ENCODE measurements at regions not wholly inside any gene's neighbourhood (a gene's known extent, or its start where the extent isn't known, plus 50 kb on each side); places are given as distances from the start of the nearest gene placed in this dataset.
"Not testable (repeated sequence)": the region's sequence is repeated elsewhere in the genome, so short reads cannot be mapped to it uniquely, and the experiment has no call there.

- Histone ChIP-seq H3K4me3 (ENCODE audit: low read depth, low read length) (no peak overlapping the region), H3K4me1 (ENCODE audit: control insufficient read depth, insufficient read depth, low read length) (no peaks in the 10 kb centered on the region), H3K9me3 (ENCODE audit: control insufficient read depth, insufficient read depth, low read length) (0 out of 2 replicates have a peak, but pooled peaks cover 5% of the 10 kb centered on the region), H3K27me3 (ENCODE audit: control insufficient read depth, insufficient read depth, low read length) (no peaks in the 10 kb centered on the region), H3K9ac (ENCODE audit: low read depth, low read length) (no peak overlapping the region), H3K36me3 (ENCODE audit: control insufficient read depth, insufficient read depth, low read length) (no peaks in the 10 kb centered on the region), H3K27ac (ENCODE audit: low read depth, low read length) (no peak overlapping the region)
These were observed 1761.3 kb upstream of the IGFBP7 start for GRCh38 chr4:58871509-58871908.

- Histone ChIP-seq H3K27me3 (ENCODE audit: control insufficient read depth, insufficient read depth, low read length) (no peaks in the 10 kb centered on the region), H3K9ac (ENCODE audit: low read depth, low read length) (no peak overlapping the region), H3K4me1 (ENCODE audit: control insufficient read depth, insufficient read depth, low read length) (no peaks in the 10 kb centered on the region), H3K36me3 (ENCODE audit: control insufficient read depth, insufficient read depth, low read length) (no peaks in the 10 kb centered on the region), H3K9me3 (ENCODE audit: control insufficient read depth, insufficient read depth, low read length) (no peaks in the 10 kb centered on the region), H3K4me3 (ENCODE audit: low read depth, low read length) (no peak overlapping the region), H3K27ac (ENCODE audit: low read depth, low read length) (no peak overlapping the region)
These were observed 1738.8 kb upstream of the IGFBP7 start for GRCh38 chr4:58849026-58849425.

GRCh38 chr4:58843455-58843854 lies 1733.3 kb upstream of the IGFBP7 start:
- no peak overlapping the region for H3K9ac ChIP-seq (ENCODE audit: low read depth, low read length)
- H3K27me3 ChIP-seq (ENCODE audit: control insufficient read depth, insufficient read depth, low read length): no peaks in the 10 kb centered on the region
- no peak overlapping the region for H3K27ac ChIP-seq (ENCODE audit: low read depth, low read length)
- no peaks in the 10 kb centered on the region for H3K4me1 ChIP-seq (ENCODE audit: control insufficient read depth, insufficient read depth, low read length)
- no peaks in the 10 kb centered on the region for H3K36me3 ChIP-seq (ENCODE audit: control insufficient read depth, insufficient read depth, low read length)
- H3K9me3 ChIP-seq (ENCODE audit: control insufficient read depth, insufficient read depth, low read length): no peaks in the 10 kb centered on the region
- no peak overlapping the region for H3K4me3 ChIP-seq (ENCODE audit: low read depth, low read length)

DNA sequence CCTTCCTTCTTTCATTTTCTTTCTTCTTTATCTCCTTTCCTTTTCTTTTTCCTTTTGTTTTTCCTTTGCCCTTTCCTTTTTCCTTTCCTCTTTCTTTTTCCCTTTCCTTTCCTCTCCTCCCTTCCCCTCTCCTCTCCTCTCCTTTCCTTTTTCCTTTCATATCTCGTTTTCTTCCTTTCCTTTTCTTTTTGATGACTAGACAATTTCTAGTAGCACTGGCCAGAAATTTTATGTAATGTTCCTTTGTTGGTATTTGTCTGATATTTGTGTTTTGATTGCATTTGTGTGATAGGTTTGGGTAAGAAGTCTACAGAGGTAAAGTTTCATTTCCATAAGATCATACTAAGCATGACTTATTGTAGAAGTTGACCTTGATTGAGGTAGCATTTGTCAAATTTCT lies 1722.9 kb upstream of the IGFBP7 start:
- Histone ChIP-seq H3K36me3 (ENCODE audit: control insufficient read depth, insufficient read depth, low read length) (no peaks in the 10 kb centered on the region), H3K4me1 (ENCODE audit: control insufficient read depth, insufficient read depth, low read length) (no peaks in the 10 kb centered on the region), H3K9me3 (ENCODE audit: control insufficient read depth, insufficient read depth, low read length) (no peaks in the 10 kb centered on the region), H3K27ac (ENCODE audit: low read depth, low read length) (no peak overlapping the region), H3K4me3 (ENCODE audit: low read depth, low read length) (no peak overlapping the region), H3K9ac (ENCODE audit: low read depth, low read length) (no peak overlapping the region), H3K27me3 (ENCODE audit: control insufficient read depth, insufficient read depth, low read length) (no peaks in the 10 kb centered on the region)

DNA sequence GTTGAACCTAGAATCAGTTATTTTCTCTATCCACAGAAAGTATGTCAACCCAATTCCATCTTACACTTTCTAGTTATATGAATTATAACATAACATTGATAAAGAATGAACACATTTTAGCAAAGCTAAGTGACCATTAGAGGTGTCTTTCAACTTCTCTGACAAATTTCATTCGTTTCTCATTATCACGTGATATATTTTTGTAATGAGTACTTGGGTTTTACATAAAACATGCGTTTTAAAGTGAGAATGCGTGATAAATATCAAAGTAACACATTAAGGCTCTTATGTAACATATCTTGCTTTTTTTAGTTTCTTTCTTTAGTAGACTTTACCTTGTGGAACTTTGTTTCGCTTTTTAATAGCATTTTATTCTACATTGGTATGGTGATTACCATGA lies 1715.1 kb upstream of the IGFBP7 start:
- H3K27ac ChIP-seq (ENCODE audit: low read depth, low read length): no peak overlapping the region
- H3K4me3 ChIP-seq (ENCODE audit: low read depth, low read length): no peak overlapping the region
- no peak overlapping the region for H3K9ac ChIP-seq (ENCODE audit: low read depth, low read length)
- no peaks in the 10 kb centered on the region for H3K9me3 ChIP-seq (ENCODE audit: control insufficient read depth, insufficient read depth, low read length)
- H3K36me3 ChIP-seq (ENCODE audit: control insufficient read depth, insufficient read depth, low read length): no peaks in the 10 kb centered on the region
- H3K4me1 ChIP-seq (ENCODE audit: control insufficient read depth, insufficient read depth, low read length): no peaks in the 10 kb centered on the region
- no peaks in the 10 kb centered on the region for H3K27me3 ChIP-seq (ENCODE audit: control insufficient read depth, insufficient read depth, low read length)

- not testable (repeated sequence) for H3K27ac ChIP-seq (ENCODE audit: low read depth, low read length); H3K9ac ChIP-seq (ENCODE audit: low read depth, low read length); H3K27me3 ChIP-seq (ENCODE audit: control insufficient read depth, insufficient read depth, low read length); H3K4me1 ChIP-seq (ENCODE audit: control insufficient read depth, insufficient read depth, low read length); H3K4me3 ChIP-seq (ENCODE audit: low read depth, low read length); H3K36me3 ChIP-seq (ENCODE audit: control insufficient read depth, insufficient read depth, low read length); H3K9me3 ChIP-seq (ENCODE audit: control insufficient read depth, insufficient read depth, low read length)
These were observed 1708.4 kb upstream of the IGFBP7 start for GRCh38 chr4:58818560-58818959.

DNA sequence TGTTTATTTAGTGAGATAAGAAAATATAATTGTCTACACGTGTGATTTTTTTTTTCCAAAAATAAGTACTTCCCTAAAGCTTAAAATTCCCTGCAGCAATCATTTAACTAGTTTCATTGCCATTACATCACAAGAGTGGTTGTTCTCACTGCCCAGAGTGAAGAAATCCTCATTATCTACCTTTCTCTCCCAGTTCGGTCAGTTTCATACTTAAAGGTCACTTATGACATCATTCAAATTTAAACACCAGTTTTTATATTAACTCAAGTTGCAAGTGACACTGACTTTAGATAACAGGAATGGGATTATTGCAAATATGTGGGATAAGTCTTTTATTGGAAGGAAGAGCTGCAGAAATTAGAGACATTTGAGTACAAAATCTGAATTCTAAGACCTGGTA lies 1699.8 kb upstream of the IGFBP7 start:
- Histone ChIP-seq H3K9ac (ENCODE audit: low read depth, low read length) (no peak overlapping the region), H3K36me3 (ENCODE audit: control insufficient read depth, insufficient read depth, low read length) (no peaks in the 10 kb centered on the region), H3K4me1 (ENCODE audit: control insufficient read depth, insufficient read depth, low read length) (peaks cover 4% of the 10 kb centered on the region; the same call in 1 of the 2 replicates), H3K4me3 (ENCODE audit: low read depth, low read length) (no peak overlapping the region), H3K27me3 (ENCODE audit: control insufficient read depth, insufficient read depth, low read length) (no peaks in the 10 kb centered on the region), H3K27ac (ENCODE audit: low read depth, low read length) (no peak overlapping the region), H3K9me3 (ENCODE audit: control insufficient read depth, insufficient read depth, low read length) (no peaks in the 10 kb centered on the region)

DNA sequence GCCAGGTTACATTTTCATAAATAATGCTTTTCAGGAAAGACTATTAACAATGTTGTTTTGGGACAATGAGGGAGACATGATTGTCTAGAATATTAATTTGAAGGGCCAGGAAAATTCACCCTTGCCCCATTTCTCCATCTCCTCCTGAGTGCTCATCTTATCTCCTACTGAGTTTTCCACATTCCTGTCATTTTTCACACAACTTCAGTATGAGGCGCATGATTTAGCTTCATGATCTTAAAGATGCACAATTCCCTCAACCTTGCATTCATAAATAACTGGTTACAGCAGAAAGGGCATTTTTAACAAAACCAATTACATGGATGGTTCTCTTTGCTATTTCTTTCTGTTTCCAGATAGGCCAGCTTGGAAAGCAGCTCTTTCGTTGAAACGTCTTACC lies 1699.2 kb upstream of the IGFBP7 start:
- Histone ChIP-seq H3K4me3 (ENCODE audit: low read depth, low read length) (no peak overlapping the region), H3K36me3 (ENCODE audit: control insufficient read depth, insufficient read depth, low read length) (no peaks in the 10 kb centered on the region), H3K27ac (ENCODE audit: low read depth, low read length) (no peak overlapping the region), H3K27me3 (ENCODE audit: control insufficient read depth, insufficient read depth, low read length) (no peaks in the 10 kb centered on the region), H3K4me1 (ENCODE audit: control insufficient read depth, insufficient read depth, low read length) (peaks cover 4% of the 10 kb centered on the region; the same call in 1 of the 2 replicates), H3K9me3 (ENCODE audit: control insufficient read depth, insufficient read depth, low read length) (no peaks in the 10 kb centered on the region), H3K9ac (ENCODE audit: low read depth, low read length) (no peak overlapping the region)

GRCh38 chr4:58808817-58809216 lies 1698.6 kb upstream of the IGFBP7 start:
- H3K36me3 ChIP-seq (ENCODE audit: control insufficient read depth, insufficient read depth, low read length): no peaks in the 10 kb centered on the region
- H3K9ac ChIP-seq (ENCODE audit: low read depth, low read length): no peak overlapping the region
- no peaks in the 10 kb centered on the region for H3K27me3 ChIP-seq (ENCODE audit: control insufficient read depth, insufficient read depth, low read length)
- H3K4me1 ChIP-seq (ENCODE audit: control insufficient read depth, insufficient read depth, low read length): peaks cover 4% of the 10 kb centered on the region; the same call in 1 of the 2 replicates
- no peak overlapping the region for H3K27ac ChIP-seq (ENCODE audit: low read depth, low read length)
- H3K9me3 ChIP-seq (ENCODE audit: control insufficient read depth, insufficient read depth, low read length): no peaks in the 10 kb centered on the region
- no peak overlapping the region for H3K4me3 ChIP-seq (ENCODE audit: low read depth, low read length)

GRCh38 chr4:58807843-58808615 lies 1697.8 kb upstream of the IGFBP7 start:
- peaks cover 4% of the 10 kb centered on the region; the same call in 1 of the 2 replicates for H3K4me1 ChIP-seq (ENCODE audit: control insufficient read depth, insufficient read depth, low read length)
- no peaks in the 10 kb centered on the region for H3K27me3 ChIP-seq (ENCODE audit: control insufficient read depth, insufficient read depth, low read length)
- H3K4me3 ChIP-seq (ENCODE audit: low read depth, low read length): no peak overlapping the region
- H3K27ac ChIP-seq (ENCODE audit: low read depth, low read length): no peak overlapping the region
- no peaks in the 10 kb centered on the region for H3K36me3 ChIP-seq (ENCODE audit: control insufficient read depth, insufficient read depth, low read length)
- H3K9ac ChIP-seq (ENCODE audit: low read depth, low read length): no peak overlapping the region
- no peaks in the 10 kb centered on the region for H3K9me3 ChIP-seq (ENCODE audit: control insufficient read depth, insufficient read depth, low read length)

DNA sequence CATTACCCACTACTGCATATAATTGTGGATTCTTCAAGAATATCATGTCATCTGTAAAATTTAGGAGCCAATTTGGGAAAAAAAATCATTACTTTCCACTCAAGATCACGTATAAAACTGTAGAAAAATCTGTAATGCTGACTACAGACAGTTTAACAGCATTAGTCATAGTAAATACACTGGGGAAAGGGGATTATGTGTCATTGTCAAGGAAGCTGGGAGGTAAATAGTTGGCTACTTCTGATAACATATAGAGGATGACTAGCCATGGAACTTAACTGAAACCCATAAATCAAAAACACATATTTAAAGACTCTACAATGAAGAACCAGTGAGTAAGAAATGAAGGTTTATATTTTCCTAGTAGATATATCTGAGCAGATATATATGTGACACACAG lies 1666.4 kb upstream of the IGFBP7 start:
- Histone ChIP-seq H3K27me3 (ENCODE audit: control insufficient read depth, insufficient read depth, low read length) (no peaks in the 10 kb centered on the region), H3K9me3 (ENCODE audit: control insufficient read depth, insufficient read depth, low read length) (no peaks in the 10 kb centered on the region), H3K36me3 (ENCODE audit: control insufficient read depth, insufficient read depth, low read length) (no peaks in the 10 kb centered on the region), H3K27ac (ENCODE audit: low read depth, low read length) (no peak overlapping the region), H3K4me3 (ENCODE audit: low read depth, low read length) (no peak overlapping the region), H3K9ac (ENCODE audit: low read depth, low read length) (no peak overlapping the region), H3K4me1 (ENCODE audit: control insufficient read depth, insufficient read depth, low read length) (no peaks in the 10 kb centered on the region)

All from HUES48 (cell line).